BJ (cell line): ENCODE measurements at regions not wholly inside any gene's neighbourhood (a gene's known extent, or its start where the extent isn't known, plus 50 kb on each side); places are given as distances from the start of the nearest gene placed in this dataset.

ENCODE experiments used
- CTCF ChIA-PET: fragments of 350-600 bp; formaldehyde crosslinking; extraction: SDS; loops from one replicate; lab custom pipeline; 2021; ENCODE audit warnings: antibody characterized with exemption, inconsistent platforms; lab: Yijun Ruan, JAX
- POLR2A ChIA-PET: fragments of 300-600 bp; sonication (Branson Sonifier 250); formaldehyde crosslinking; extraction: SDS; loops from one replicate; lab custom pipeline; 2021; ENCODE audit warnings: antibody characterized with exemption; lab: Charles Lee
- DNase-seq: peaks from one replicate; pipeline ENCODE4 v3.0.0-alpha.2; 2011; ENCODE audit warnings: low read depth
- H3K27me3 ChIP-seq: 2 replicates; pipeline ENCODE4 v1.6.0; 2011; ENCODE audit warnings: low read length; ENCODE audit not compliant: control insufficient read depth, insufficient read depth
- H3K36me3 ChIP-seq: 2 replicates; pipeline ENCODE4 v1.5.1; 2011; ENCODE audit warnings: low read length; ENCODE audit not compliant: control insufficient read depth, insufficient read depth
- H3K4me3 ChIP-seq: 2 replicates; pipeline ENCODE4 v1.5.1; 2011; ENCODE audit warnings: low read depth, mild to moderate bottlenecking, control low read depth, low read length
- CTCF ChIP-seq: IDR thresholded peaks from 2 replicates; pipeline ENCODE4 v1.5.1; 2011; ENCODE audit warnings: low read depth, mild to moderate bottlenecking, control low read depth, inconsistent platforms, low read length, moderate library complexity; ENCODE audit not compliant: insufficient read depth

DNA sequence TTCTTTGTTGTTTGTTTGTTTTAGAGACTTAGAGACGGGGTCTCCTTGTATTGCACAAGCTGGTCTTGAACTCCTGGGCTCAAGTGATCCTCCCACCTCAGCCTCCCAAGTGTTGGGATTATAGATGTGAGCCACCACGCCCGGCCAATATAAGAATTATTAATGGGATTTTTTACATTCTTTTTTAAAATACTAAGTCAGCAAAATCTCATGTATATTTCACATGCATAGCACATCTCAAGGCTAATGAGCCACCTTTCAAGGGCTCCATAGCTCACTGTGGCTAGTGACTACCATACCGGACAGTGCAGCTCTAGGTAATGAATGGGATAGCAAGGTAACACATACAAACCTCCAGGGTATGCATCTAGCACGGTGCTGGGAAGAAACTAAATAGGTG is 361.4 kb downstream of the SAMD5 start:
- Histone ChIP-seq H3K27me3 (no peaks in the 10 kb centered on the region), H3K36me3 (no peaks in the 10 kb centered on the region), H3K4me3 (no peak overlapping the region)
- POLR2A ChIA-PET = no interaction called here
- no peak for DNase-seq
- no peak for TF ChIP-seq CTCF
- CTCF ChIA-PET = no interaction called here

DNA sequence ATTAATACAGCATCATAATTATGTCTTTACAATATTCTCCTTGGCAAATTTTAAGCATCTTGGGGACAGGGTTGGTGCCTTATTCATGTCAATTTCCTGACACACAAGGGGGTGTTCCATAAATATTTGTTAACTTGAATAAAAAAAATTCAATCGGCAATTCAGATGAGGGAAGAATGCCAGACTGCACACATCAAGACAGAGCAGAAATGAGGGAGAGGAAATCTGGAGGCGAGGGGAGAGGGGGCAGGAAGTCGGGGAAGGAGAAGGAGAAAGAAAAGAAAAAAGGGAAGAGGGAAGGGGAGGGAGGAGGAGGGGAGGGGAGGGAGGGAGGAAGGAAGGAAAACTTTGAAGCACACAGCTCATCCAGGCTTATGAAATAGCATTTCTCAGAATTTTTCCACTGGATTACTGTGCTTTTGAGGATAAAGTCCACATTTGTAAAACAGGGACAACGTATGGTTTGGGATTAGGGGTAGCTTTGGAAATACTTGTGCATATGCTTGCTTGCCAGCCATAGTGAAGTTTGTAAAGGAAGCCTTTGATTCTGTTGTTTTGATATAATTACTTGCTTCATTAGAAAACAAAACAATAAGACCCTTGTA is 362.1 kb downstream of the SAMD5 start:
- ChIA-PET POLR2A (no interaction called here), CTCF (no interaction called here)
- H3K27me3 ChIP-seq = no peaks in the 10 kb centered on the region

DNA sequence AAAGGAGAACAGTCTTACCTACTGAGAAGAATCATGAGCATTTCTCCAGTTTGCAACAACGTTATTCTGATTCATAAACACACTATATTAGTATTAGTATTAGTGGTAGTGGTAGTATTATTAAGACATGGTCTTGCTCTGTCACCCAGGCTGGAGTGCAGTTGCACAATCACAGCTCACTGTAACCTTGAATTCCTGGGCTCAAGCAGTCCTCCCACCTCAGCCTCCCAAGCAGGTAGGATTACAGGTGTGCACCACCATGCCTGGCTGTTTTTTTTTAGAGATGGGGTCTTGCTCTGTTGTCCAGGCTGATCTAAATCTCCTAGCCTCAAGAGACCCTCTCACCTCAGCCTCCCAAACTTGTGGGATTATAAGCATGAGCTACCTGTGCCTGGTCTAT is 363.5 kb downstream of the SAMD5 start:
- CTCF ChIA-PET = no interaction called here
- TF ChIP-seq CTCF = no peak
- no peak for DNase-seq
- H3K4me3 ChIP-seq = no peak overlapping the region
- H3K36me3 ChIP-seq = no peaks in the 10 kb centered on the region
- no peaks in the 10 kb centered on the region for H3K27me3 ChIP-seq
- POLR2A ChIA-PET = no interaction called here

More for the DNA sequence above, 362.1 kb downstream of the SAMD5 start:
- Histone ChIP-seq H3K36me3 (no peaks in the 10 kb centered on the region), H3K4me3 (no peak overlapping the region)
- TF ChIP-seq CTCF = no peak
- DNase-seq = no peak

GRCh38 chr6:147873816-147874215 is 365.3 kb downstream of the SAMD5 start:
- DNase-seq = no peak

DNA sequence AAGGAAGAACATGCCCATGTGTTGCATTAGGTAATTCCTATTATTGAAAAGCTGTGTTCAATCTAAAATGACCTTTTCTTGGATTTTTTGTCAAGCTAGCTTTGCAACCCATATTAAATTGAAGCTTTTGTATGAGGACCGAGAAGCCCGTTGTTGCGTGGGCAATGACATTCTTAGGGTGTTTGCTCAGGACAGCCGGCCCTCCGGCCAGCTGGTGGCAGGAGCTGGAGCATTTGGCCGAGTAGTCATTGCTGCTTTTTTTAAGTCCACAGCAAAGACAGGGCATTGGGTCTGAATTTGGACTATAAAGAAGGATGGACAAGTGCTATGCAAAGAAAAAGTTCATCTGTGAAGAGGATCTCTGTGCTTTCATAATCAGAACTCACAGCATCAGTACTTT is 365.8 kb downstream of the SAMD5 start:
- no peak overlapping the region for H3K4me3 ChIP-seq
- DNase-seq = no peak
- H3K36me3 ChIP-seq = no peaks in the 10 kb centered on the region
- no peaks in the 10 kb centered on the region for H3K27me3 ChIP-seq
- ChIA-PET CTCF (no interaction called here), POLR2A (no interaction called here)
- no peak for TF ChIP-seq CTCF

More at GRCh38 chr6:147873816-147874215, 365.3 kb downstream of the SAMD5 start:
- no peaks in the 10 kb centered on the region for H3K27me3 ChIP-seq
- no peak for TF ChIP-seq CTCF
- no peaks in the 10 kb centered on the region for H3K36me3 ChIP-seq
- ChIA-PET CTCF (interaction anchor here (0.6 kb wide), 1 partner anchor 545 kb away, joined by 3 read pairs; no protein-coding TSS in a partner anchor), POLR2A (no interaction called here)
- H3K4me3 ChIP-seq = no peak overlapping the region
